ENCODE measurements at regions not wholly inside any gene's neighbourhood (a gene's known extent, or its start where the extent isn't known, plus 50 kb on each side); places are given as distances from the start of the nearest gene placed in this dataset.

GRCh38 chr3:87856126-87856525 is 202.7 kb downstream of the CGGBP1 start:
- intact Hi-C loops (cut with DNase I) = no loop called here
- H3K27ac ChIP-seq (replicated peaks in 1 of 4) = no peak overlapping the region
- H3K36me3 ChIP-seq = no peaks in the 10 kb centered on the region
- TF ChIP-seq EP300 (IDR thresholded peaks at IDR 0.05) = no peak
- TF ChIP-seq CTCF (IDR thresholded peaks at IDR 0.05) = no peak
- no peak for TF ChIP-seq POLR2AphosphoS5 (IDR thresholded peaks at IDR 0.05)
- TF ChIP-seq POLR2A (IDR thresholded peaks at IDR 0.05; ENCODE audit: low read depth) = no peak
- 57% methylated on average over 1 of the region's 1 CpG for WGBS
- H3K4me3 ChIP-seq = no peak overlapping the region
- no peak for DNase-seq (ENCODE audit: extremely low spot score)
- no peaks in the 10 kb centered on the region for H3K27me3 ChIP-seq
- H3K9me3 ChIP-seq = peaks cover 0 to 4% (median 0%) of the 10 kb centered on the region in 4 donors
- H3K4me1 ChIP-seq = no peaks in the 10 kb centered on the region

- intact Hi-C loops (cut with DNase I) = no loop called here
- DNase-seq (ENCODE audit: extremely low spot score) = no peak
- H3K36me3 ChIP-seq = no peaks in the 10 kb centered on the region
- 60% methylated on average over 3 of the region's 3 CpGs for WGBS
- H3K4me1 ChIP-seq = no peaks in the 10 kb centered on the region
- H3K4me3 ChIP-seq = no peak overlapping the region
- no peak for TF ChIP-seq EP300 (IDR thresholded peaks at IDR 0.05)
- no peak for TF ChIP-seq POLR2AphosphoS5 (IDR thresholded peaks at IDR 0.05)
- no peak overlapping the region for H3K27ac ChIP-seq (replicated peaks in 1 of 4)
- peaks cover 0 to 4% (median 0%) of the 10 kb centered on the region in 4 donors for H3K9me3 ChIP-seq
- no peaks in the 10 kb centered on the region for H3K27me3 ChIP-seq
These were observed 203.2 kb downstream of the CGGBP1 start for GRCh38 chr3:87855616-87856015.

GRCh38 chr3:87855211-87855610 is 203.6 kb downstream of the CGGBP1 start:
- WGBS = 69% methylated on average over 1 of the region's 1 CpG
- Histone ChIP-seq H3K27ac (replicated peaks in 1 of 4) (no peak overlapping the region), H3K36me3 (no peaks in the 10 kb centered on the region), H3K4me3 (no peak overlapping the region), H3K4me1 (no peaks in the 10 kb centered on the region), H3K27me3 (no peaks in the 10 kb centered on the region), H3K9me3 (peaks cover 0 to 4% (median 0%) of the 10 kb centered on the region in 4 donors)
- no peak for DNase-seq (ENCODE audit: extremely low spot score)
- TF ChIP-seq POLR2AphosphoS5 (IDR thresholded peaks at IDR 0.05) (no peak), EP300 (IDR thresholded peaks at IDR 0.05) (no peak), CTCF (IDR thresholded peaks at IDR 0.05) (no peak), POLR2A (IDR thresholded peaks at IDR 0.05; ENCODE audit: low read depth) (no peak)
- intact Hi-C loops (cut with DNase I) = no loop called here

GRCh38 chr3:87848003-87848402 is 210.8 kb downstream of the CGGBP1 start:
- Histone ChIP-seq H3K9me3 (peaks cover 0 to 4% (median 0%) of the 10 kb centered on the region in 4 donors), H3K4me1 (no peaks in the 10 kb centered on the region), H3K4me3 (no peak overlapping the region), H3K36me3 (no peaks in the 10 kb centered on the region), H3K27ac (replicated peaks in 1 of 4) (no peak overlapping the region), H3K27me3 (no peaks in the 10 kb centered on the region)
- intact Hi-C loops (cut with DNase I) = no loop called here
- TF ChIP-seq CTCF (IDR thresholded peaks at IDR 0.05) (no peak), POLR2A (IDR thresholded peaks at IDR 0.05; ENCODE audit: low read depth) (no peak), POLR2AphosphoS5 (IDR thresholded peaks at IDR 0.05) (no peak), EP300 (IDR thresholded peaks at IDR 0.05) (no peak)
- WGBS = 84% methylated on average over 2 of the region's 2 CpGs
- DNase-seq (ENCODE audit: extremely low spot score) = no peak

- TF ChIP-seq POLR2A (IDR thresholded peaks at IDR 0.05; ENCODE audit: low read depth) = no peak
- no peak for TF ChIP-seq CTCF (IDR thresholded peaks at IDR 0.05)
- no peak for TF ChIP-seq POLR2AphosphoS5 (IDR thresholded peaks at IDR 0.05)
- TF ChIP-seq EP300 (IDR thresholded peaks at IDR 0.05) = no peak
- 53% methylated on average over 1 of the region's 1 CpG for WGBS
- H3K4me1 ChIP-seq = no peaks in the 10 kb centered on the region
- no peak for DNase-seq (ENCODE audit: extremely low spot score)
- peaks cover 0 to 8% (median 0%) of the 10 kb centered on the region in 4 donors for H3K9me3 ChIP-seq
- H3K36me3 ChIP-seq = no peaks in the 10 kb centered on the region
- intact Hi-C loops (cut with DNase I) = no loop called here
- H3K27me3 ChIP-seq = no peaks in the 10 kb centered on the region
- no peak overlapping the region for H3K27ac ChIP-seq (replicated peaks in 1 of 4)
- H3K4me3 ChIP-seq = no peak overlapping the region
These were observed 221.7 kb downstream of the CGGBP1 start for GRCh38 chr3:87837076-87837475.
